Choroid plexus epithelial cell (primary cell): ENCODE measurements at regions not wholly inside any gene's neighbourhood (a gene's known extent, or its start where the extent isn't known, plus 50 kb on each side); places are given as distances from the start of the nearest gene placed in this dataset.

Experiments
- DNase-seq: peaks from one replicate; pipeline ENCODE4 v3.0.0-alpha.2; 2010; ENCODE audit warnings: low read depth
- H3K4me3 ChIP-seq: 2 replicates; pipeline ENCODE4 v1.5.1; 2011; ENCODE audit warnings: low read depth, mild to moderate bottlenecking, control low read depth, low read length, moderate library complexity
- TF ChIP-seq, protein P1 (sequence below): conservative IDR thresholded peaks from 2 replicates; pipeline ENCODE4 v1.5.1; 2011; ENCODE audit warnings: low read depth, mild to moderate bottlenecking, control low read depth, inconsistent platforms, low read length, moderate library complexity

GRCh38 chr2:67642046-67642382 lies 244.9 kb downstream of the ETAA1 start:
- H3K4me3 ChIP-seq = no peak overlapping the region
- TF ChIP-seq, protein P1, sequence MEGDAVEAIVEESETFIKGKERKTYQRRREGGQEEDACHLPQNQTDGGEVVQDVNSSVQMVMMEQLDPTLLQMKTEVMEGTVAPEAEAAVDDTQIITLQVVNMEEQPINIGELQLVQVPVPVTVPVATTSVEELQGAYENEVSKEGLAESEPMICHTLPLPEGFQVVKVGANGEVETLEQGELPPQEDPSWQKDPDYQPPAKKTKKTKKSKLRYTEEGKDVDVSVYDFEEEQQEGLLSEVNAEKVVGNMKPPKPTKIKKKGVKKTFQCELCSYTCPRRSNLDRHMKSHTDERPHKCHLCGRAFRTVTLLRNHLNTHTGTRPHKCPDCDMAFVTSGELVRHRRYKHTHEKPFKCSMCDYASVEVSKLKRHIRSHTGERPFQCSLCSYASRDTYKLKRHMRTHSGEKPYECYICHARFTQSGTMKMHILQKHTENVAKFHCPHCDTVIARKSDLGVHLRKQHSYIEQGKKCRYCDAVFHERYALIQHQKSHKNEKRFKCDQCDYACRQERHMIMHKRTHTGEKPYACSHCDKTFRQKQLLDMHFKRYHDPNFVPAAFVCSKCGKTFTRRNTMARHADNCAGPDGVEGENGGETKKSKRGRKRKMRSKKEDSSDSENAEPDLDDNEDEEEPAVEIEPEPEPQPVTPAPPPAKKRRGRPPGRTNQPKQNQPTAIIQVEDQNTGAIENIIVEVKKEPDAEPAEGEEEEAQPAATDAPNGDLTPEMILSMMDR = no peak
- peak; percentile 35 for DNase-seq

- TF ChIP-seq, protein P1 = no peak
- DNase-seq = no peak
- H3K4me3 ChIP-seq = no peak overlapping the region
Measured at GRCh38 chr2:67642961-67643360, 245.8 kb downstream of the ETAA1 start.

- TF ChIP-seq, protein P1 = no peak
- no peak for DNase-seq
- H3K4me3 ChIP-seq = no peak overlapping the region
Measured at GRCh38 chr2:67645280-67646138, 248.4 kb downstream of the ETAA1 start.

GRCh38 chr2:67646714-67647333 lies 249.7 kb downstream of the ETAA1 start:
- H3K4me3 ChIP-seq = no peak overlapping the region
- DNase-seq = no peak
- TF ChIP-seq, protein P1 = no peak

DNA sequence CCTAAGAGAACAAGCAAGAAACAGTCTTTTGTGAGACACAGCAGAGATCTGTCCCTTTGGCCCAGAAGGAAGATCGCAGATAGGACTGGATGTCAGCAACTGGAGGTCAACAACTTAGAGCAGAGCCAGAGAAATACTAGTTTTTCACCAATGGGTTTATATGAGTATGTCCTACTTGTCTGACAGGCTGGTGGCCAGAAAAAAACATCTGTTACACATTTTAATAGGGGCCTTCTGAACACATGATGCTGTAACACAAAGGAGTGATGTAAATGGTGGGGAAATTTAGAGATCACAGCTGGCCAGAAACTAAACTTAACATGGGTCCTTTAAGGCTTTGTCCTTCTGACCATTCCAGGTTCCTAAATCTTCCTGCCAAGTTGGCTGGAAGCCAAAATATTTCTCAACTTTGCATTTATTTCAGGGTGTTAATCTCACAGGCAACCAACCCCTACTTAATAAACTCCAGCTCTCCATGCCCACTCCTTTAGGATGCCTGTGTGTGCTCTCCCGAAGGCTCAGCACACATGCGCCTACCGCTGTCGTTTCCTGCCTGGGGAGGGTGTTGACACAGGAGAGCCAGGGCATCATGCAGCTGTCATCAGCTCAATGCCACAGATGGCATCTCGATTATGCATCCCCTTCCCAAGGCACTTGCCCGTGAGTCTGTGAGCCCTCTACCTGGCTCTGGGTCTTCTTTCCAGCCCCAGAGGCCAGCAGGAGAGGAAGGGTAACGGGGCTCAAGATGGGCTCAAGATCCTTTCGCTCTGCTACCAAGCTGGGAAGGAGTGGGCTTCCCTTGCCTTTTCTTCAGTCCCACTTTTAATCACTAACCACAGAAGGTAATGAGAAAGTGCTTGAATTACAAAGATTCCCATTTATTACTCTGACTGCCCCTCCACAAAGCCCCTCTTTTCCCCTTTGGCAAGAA lies 252.5 kb downstream of the ETAA1 start:
- TF ChIP-seq, protein P1 = no peak
- no peak overlapping the region for H3K4me3 ChIP-seq
- peak; percentile 58 for DNase-seq

DNA sequence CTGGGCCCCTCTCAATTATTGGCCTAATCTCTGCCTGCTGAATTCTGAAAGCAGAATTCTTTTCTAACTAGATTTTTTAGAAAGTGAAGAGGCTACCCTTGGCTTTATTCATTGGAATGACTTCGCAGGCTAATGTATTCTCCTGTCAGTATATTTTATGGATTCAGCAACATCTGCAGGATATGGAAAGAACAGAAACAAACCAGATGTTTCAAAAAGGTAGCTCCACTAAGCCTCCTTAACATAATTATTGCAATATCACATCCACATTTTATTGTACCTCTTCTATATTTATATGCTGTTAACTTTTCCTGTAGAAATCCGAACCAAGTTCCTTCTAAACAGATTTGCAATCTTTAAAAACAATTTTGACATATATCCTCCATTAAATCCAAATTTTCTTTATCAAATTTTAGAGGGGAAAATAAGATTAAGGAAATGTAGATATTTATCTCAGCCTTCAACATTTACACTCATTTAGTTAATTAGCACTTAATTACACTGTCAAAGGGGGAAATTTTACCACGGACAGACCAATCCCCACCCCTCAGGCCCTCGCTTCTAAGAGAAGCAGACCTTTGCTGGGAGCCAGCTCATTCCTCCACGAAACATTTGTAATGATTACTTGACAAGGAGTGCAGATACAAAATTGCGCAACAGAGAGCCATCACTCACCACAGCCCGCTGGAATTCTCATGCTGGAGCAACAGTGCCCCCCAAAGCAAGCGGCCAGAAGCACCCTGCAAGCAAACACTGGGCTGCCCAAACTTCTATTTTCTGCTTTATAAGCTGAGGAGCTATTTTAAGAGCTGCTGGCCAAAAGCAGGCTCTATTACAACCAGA lies 253.4 kb downstream of the ETAA1 start:
- TF ChIP-seq, protein P1 = peak; percentile 97
- peak; percentile 97 for DNase-seq
- H3K4me3 ChIP-seq = no peak overlapping the region
